Neural cell (in vitro differentiated cells): ENCODE measurements at regions not wholly inside any gene's neighbourhood (a gene's known extent, or its start where the extent isn't known, plus 50 kb on each side); places are given as distances from the start of the nearest gene placed in this dataset.

Experiments used
- H2AFZ ChIP-seq: fragments of 200-600, 300-800 bp; sonication (generic), shearing (Covaris generic); 2 replicates; pipeline ENCODE4 v1.6.0; 2014; ENCODE audit warnings: low read depth, mild to moderate bottlenecking, antibody characterized with exemption, low read length, moderate library complexity
- H3F3A ChIP-seq: fragments of 200-600 bp; shearing (Covaris generic); 2 replicates; pipeline ENCODE4 v1.6.1; 2016; ENCODE audit warnings: mild to moderate bottlenecking, moderate library complexity, mixed read lengths, antibody characterized with exemption, low read length; ENCODE audit not compliant: insufficient read depth, poor library complexity, severe bottlenecking
- H3K27ac ChIP-seq: fragments of 200-600, 300-800 bp; sonication (generic), shearing (Covaris generic); 2 replicates; pipeline ENCODE4 v1.5.1; 2014; ENCODE audit warnings: mild to moderate bottlenecking, low read length, moderate library complexity
- H3K27me3 ChIP-seq: fragments of 300-800, 200-600 bp; sonication (generic), shearing (Covaris generic); 2 replicates; pipeline ENCODE4 v1.6.0; 2014; ENCODE audit warnings: mild to moderate bottlenecking, low read depth, low read length, moderate library complexity; ENCODE audit not compliant: insufficient read depth
- H3K36me3 ChIP-seq: fragments of 300-800, 200-600 bp; sonication (generic), shearing (Covaris generic); 2 replicates; pipeline ENCODE4 v1.5.1; 2014; ENCODE audit warnings: mild to moderate bottlenecking, antibody characterized with exemption, low read length, moderate library complexity; ENCODE audit not compliant: insufficient read depth
- H3K4me2 ChIP-seq: fragments of 300-800, 200-600 bp; sonication (generic), shearing (Covaris generic); 2 replicates; pipeline ENCODE4 v1.6.0; 2014; ENCODE audit warnings: mild to moderate bottlenecking, low read length
- H3K4me3 ChIP-seq: fragments of 300-800, 200-600 bp; sonication (generic), shearing (Covaris generic); 2 replicates; pipeline ENCODE4 v1.5.1; 2014; ENCODE audit warnings: mild to moderate bottlenecking, low read length, moderate library complexity
- H3K79me2 ChIP-seq: fragments of 200-600 bp; shearing (Covaris generic); replicated peaks from 2 replicates; pipeline ENCODE4 v1.6.0; 2014; ENCODE audit warnings: mild to moderate bottlenecking, low read length, moderate library complexity; ENCODE audit not compliant: insufficient read depth
- H3K9ac ChIP-seq: fragments of 300-800, 200-600 bp; sonication (generic), shearing (Covaris generic); 2 replicates; pipeline ENCODE4 v1.6.1; 2016; ENCODE audit warnings: mild to moderate bottlenecking, low read length, mixed read lengths
- H3K9me2 ChIP-seq: fragments of 200-600 bp; shearing (Covaris generic); 2 replicates; pipeline ENCODE4 v1.6.1; 2016; ENCODE audit warnings: mild to moderate bottlenecking, low read length, mixed read lengths; ENCODE audit not compliant: insufficient read depth
- H3K9me3 ChIP-seq: fragments of 200-600, 300-800 bp; sonication (generic), shearing (Covaris generic); 2 replicates; pipeline ENCODE4 v1.6.1; 2016; ENCODE audit warnings: mild to moderate bottlenecking, mixed run types, low read length, moderate library complexity, mixed read lengths
- H4K20me1 ChIP-seq: fragments of 200-600 bp; shearing (Covaris generic); 2 replicates; pipeline ENCODE4 v1.6.1; 2016; ENCODE audit warnings: mild to moderate bottlenecking, mixed run types; ENCODE audit not compliant: insufficient read depth
- CTCF ChIP-seq: fragments of 450-650 bp; IDR thresholded peaks from 2 replicates; pipeline ENCODE4 v1.5.1; 2014; ENCODE audit warnings: antibody characterized with exemption, mild to moderate bottlenecking, moderate library complexity; ENCODE audit not compliant: poor library complexity, severe bottlenecking
- EP300 ChIP-seq: fragments of 450-650 bp; conservative IDR thresholded peaks from 2 replicates; pipeline ENCODE4 v1.6.1; 2014; ENCODE audit warnings: antibody characterized with exemption, mild to moderate bottlenecking, moderate library complexity; ENCODE audit not compliant: poor library complexity, severe bottlenecking
- EZH2 ChIP-seq: fragments of 200-600, 300-800 bp; shearing (Covaris generic), sonication (generic); IDR thresholded peaks from 2 replicates; pipeline ENCODE4 v1.6.1; 2014; ENCODE audit warnings: antibody characterized with exemption, low read length, borderline replicate concordance, mild to moderate bottlenecking; ENCODE audit not compliant: insufficient read depth, poor library complexity, severe bottlenecking
- MXI1 ChIP-seq: fragments of 450-650 bp; conservative IDR thresholded peaks from 2 replicates; pipeline ENCODE4 v1.6.1; 2014; ENCODE audit warnings: antibody characterized with exemption, mild to moderate bottlenecking; ENCODE audit not compliant: poor library complexity, severe bottlenecking
- POLR2AphosphoS5 ChIP-seq: IDR thresholded peaks from 2 replicates; pipeline ENCODE4 v1.6.1; 2012
- RAD21 ChIP-seq: fragments of 450-650 bp; conservative IDR thresholded peaks from 2 replicates; pipeline ENCODE4 v1.6.1; 2014; ENCODE audit warnings: antibody characterized with exemption, mild to moderate bottlenecking, moderate library complexity
- SMC3 ChIP-seq: fragments of 450-650 bp; conservative IDR thresholded peaks from 2 replicates; pipeline ENCODE4 v1.6.1; 2014; ENCODE audit warnings: antibody characterized with exemption, mild to moderate bottlenecking, moderate library complexity; ENCODE audit not compliant: poor library complexity
- TAF1 ChIP-seq: IDR thresholded peaks from 2 replicates; pipeline ENCODE4 v1.6.1; 2012; ENCODE audit warnings: low read depth
- TF ChIP-seq, protein P1 (sequence below): IDR thresholded peaks from 2 replicates; pipeline ENCODE4 v1.6.1; 2012; ENCODE audit warnings: borderline replicate concordance

GRCh38 chrX:120752431-120753082 lies 122.7 kb upstream of the C1GALT1C1 start:
- H3F3A ChIP-seq: no peaks in the 10 kb centered on the region
- no peaks in the 10 kb centered on the region for H3K36me3 ChIP-seq
- no peak overlapping the region for H3K4me3 ChIP-seq
- no peaks in the 10 kb centered on the region for H3K9me2 ChIP-seq
- H3K9me3 ChIP-seq: no peaks in the 10 kb centered on the region
- H3K4me2 ChIP-seq: no peak overlapping the region
- H3K9ac ChIP-seq: no peak overlapping the region
- no peaks in the 10 kb centered on the region for H3K27me3 ChIP-seq
- H4K20me1 ChIP-seq: no peaks in the 10 kb centered on the region
- no peak for TF ChIP-seq RAD21
- TF ChIP-seq EZH2: no peak
- H3K27ac ChIP-seq: no peak overlapping the region
- no peaks in the 10 kb centered on the region for H3K79me2 ChIP-seq
- no peak overlapping the region for H2AFZ ChIP-seq

GRCh38 chrX:120751683-120752082 lies 121.8 kb upstream of the C1GALT1C1 start:
- no peak overlapping the region for H3K9ac ChIP-seq
- H3K9me2 ChIP-seq: no peaks in the 10 kb centered on the region
- no peak overlapping the region for H3K4me3 ChIP-seq
- H4K20me1 ChIP-seq: no peaks in the 10 kb centered on the region
- H3F3A ChIP-seq: no peaks in the 10 kb centered on the region
- TF ChIP-seq RAD21 (no peak), CTCF (no peak), POLR2AphosphoS5 (no peak), EZH2 (no peak), MXI1 (no peak), EP300 (no peak), SMC3 (no peak), TAF1 (no peak)
- TF ChIP-seq, protein P1, sequence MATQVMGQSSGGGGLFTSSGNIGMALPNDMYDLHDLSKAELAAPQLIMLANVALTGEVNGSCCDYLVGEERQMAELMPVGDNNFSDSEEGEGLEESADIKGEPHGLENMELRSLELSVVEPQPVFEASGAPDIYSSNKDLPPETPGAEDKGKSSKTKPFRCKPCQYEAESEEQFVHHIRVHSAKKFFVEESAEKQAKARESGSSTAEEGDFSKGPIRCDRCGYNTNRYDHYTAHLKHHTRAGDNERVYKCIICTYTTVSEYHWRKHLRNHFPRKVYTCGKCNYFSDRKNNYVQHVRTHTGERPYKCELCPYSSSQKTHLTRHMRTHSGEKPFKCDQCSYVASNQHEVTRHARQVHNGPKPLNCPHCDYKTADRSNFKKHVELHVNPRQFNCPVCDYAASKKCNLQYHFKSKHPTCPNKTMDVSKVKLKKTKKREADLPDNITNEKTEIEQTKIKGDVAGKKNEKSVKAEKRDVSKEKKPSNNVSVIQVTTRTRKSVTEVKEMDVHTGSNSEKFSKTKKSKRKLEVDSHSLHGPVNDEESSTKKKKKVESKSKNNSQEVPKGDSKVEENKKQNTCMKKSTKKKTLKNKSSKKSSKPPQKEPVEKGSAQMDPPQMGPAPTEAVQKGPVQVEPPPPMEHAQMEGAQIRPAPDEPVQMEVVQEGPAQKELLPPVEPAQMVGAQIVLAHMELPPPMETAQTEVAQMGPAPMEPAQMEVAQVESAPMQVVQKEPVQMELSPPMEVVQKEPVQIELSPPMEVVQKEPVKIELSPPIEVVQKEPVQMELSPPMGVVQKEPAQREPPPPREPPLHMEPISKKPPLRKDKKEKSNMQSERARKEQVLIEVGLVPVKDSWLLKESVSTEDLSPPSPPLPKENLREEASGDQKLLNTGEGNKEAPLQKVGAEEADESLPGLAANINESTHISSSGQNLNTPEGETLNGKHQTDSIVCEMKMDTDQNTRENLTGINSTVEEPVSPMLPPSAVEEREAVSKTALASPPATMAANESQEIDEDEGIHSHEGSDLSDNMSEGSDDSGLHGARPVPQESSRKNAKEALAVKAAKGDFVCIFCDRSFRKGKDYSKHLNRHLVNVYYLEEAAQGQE: no peak
- no peaks in the 10 kb centered on the region for H3K27me3 ChIP-seq
- no peaks in the 10 kb centered on the region for H3K79me2 ChIP-seq
- H3K4me2 ChIP-seq: no peak overlapping the region
- H3K9me3 ChIP-seq: no peaks in the 10 kb centered on the region
- H3K36me3 ChIP-seq: no peaks in the 10 kb centered on the region
- H3K27ac ChIP-seq: no peak overlapping the region
- H2AFZ ChIP-seq: no peak overlapping the region
